Suprapubic skin (tissue), 4 donors: ENCODE measurements at regions not wholly inside any gene's neighbourhood (a gene's known extent, or its start where the extent isn't known, plus 50 kb on each side); places are given as distances from the start of the nearest gene placed in this dataset.

Experiments
- EP300 ChIP-seq: sonication (generic); formaldehyde crosslinking; IDR thresholded peaks from one replicate; pipeline ENCODE4 v1.6.1; 2017; ENCODE audit warnings: antibody characterized with exemption
- POLR2A ChIP-seq, 2 donors: fragments of 450-650 bp; IDR thresholded peaks; one replicate each; pipeline ENCODE4 v1.6.1; 2017; ENCODE audit warnings: antibody characterized with exemption in 2 of 2, mild to moderate bottlenecking in 2 of 2, moderate library complexity in 2 of 2
- POLR2AphosphoS5 ChIP-seq, 3 donors: sonication (generic); formaldehyde crosslinking; IDR thresholded peaks; one replicate each; pipeline ENCODE4 v1.6.1; 2017; ENCODE audit warnings: antibody characterized with exemption in 3 of 3
- TF ChIP-seq, protein P1 (sequence below), 2 donors: fragments of 200-600 bp in 1 of 2; fragments of 450-650 bp in 1 of 2; sonication (generic) in 1 of 2; IDR thresholded peaks; one replicate each; pipeline ENCODE4 v1.5.1; 2016 to 2019; ENCODE audit warnings: antibody characterized with exemption in 2 of 2, mild to moderate bottlenecking in 1 of 2, moderate library complexity in 1 of 2

DNA sequence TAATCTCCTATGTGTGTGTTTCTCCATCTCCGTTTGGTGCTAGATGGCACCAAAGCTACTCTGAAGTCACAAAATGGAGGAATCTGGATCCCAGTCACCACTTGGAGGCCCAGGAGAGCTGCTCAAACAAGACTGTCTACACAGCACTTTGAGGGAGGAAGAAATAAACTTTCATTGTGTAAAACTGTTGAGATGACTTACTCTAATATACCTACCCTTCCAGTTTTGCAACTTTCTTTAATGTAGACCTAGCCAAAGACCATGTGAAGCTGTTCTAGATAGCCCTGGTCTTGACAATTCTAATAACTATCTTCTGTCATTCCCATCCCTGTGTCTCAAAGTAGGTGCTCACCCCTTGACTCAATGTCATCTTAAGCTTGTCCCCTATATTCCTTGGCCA, 52.8 kb upstream of the TAB3 start:
- TF ChIP-seq POLR2AphosphoS5 (IDR thresholded peaks at IDR 0.05) (no peak), POLR2A (IDR thresholded peaks at IDR 0.05) (no peak), EP300 (no peak)
- TF ChIP-seq, protein P1, sequence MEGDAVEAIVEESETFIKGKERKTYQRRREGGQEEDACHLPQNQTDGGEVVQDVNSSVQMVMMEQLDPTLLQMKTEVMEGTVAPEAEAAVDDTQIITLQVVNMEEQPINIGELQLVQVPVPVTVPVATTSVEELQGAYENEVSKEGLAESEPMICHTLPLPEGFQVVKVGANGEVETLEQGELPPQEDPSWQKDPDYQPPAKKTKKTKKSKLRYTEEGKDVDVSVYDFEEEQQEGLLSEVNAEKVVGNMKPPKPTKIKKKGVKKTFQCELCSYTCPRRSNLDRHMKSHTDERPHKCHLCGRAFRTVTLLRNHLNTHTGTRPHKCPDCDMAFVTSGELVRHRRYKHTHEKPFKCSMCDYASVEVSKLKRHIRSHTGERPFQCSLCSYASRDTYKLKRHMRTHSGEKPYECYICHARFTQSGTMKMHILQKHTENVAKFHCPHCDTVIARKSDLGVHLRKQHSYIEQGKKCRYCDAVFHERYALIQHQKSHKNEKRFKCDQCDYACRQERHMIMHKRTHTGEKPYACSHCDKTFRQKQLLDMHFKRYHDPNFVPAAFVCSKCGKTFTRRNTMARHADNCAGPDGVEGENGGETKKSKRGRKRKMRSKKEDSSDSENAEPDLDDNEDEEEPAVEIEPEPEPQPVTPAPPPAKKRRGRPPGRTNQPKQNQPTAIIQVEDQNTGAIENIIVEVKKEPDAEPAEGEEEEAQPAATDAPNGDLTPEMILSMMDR (IDR thresholded peaks at IDR 0.05), result no peak
